Neural crest cell (in vitro differentiated cells): ENCODE measurements at regions not wholly inside any gene's neighbourhood (a gene's known extent, or its start where the extent isn't known, plus 50 kb on each side); places are given as distances from the start of the nearest gene placed in this dataset.

ENCODE experiments used
- DNase-seq: peaks from one replicate; pipeline ENCODE4 v3.0.0; 2021; ENCODE audit warnings: low read depth, mixed read lengths, low spot score
- H3K27ac Mint-ChIP-seq: one replicate; pipeline ENCODE4 v1.8.0; 2021; ENCODE audit warnings: mild to moderate bottlenecking, mixed read lengths; ENCODE audit not compliant: unreplicated experiment
- H3K27me3 Mint-ChIP-seq: 2 replicates; pipeline ENCODE4 v1.8.0; 2021; ENCODE audit warnings: low read depth, mild to moderate bottlenecking, mixed read lengths
- H3K36me3 Mint-ChIP-seq: 2 replicates; pipeline ENCODE4 v1.8.0; 2021; ENCODE audit warnings: low read depth, mild to moderate bottlenecking, mixed read lengths
- H3K4me1 Mint-ChIP-seq: 2 replicates; pipeline ENCODE4 v1.8.0; 2021; ENCODE audit warnings: mixed read lengths
- H3K4me3 Mint-ChIP-seq: one replicate; pipeline ENCODE4 v1.8.0; 2021; ENCODE audit warnings: mild to moderate bottlenecking, mixed read lengths
- H3K9me3 Mint-ChIP-seq: 2 replicates; pipeline ENCODE4 v1.8.0; 2021; ENCODE audit warnings: mixed read lengths
- CTCF ChIP-seq: fragments of 200-600 bp; sonication (generic); conservative IDR thresholded peaks from 2 replicates; pipeline ENCODE4 v1.5.0; 2021; ENCODE audit warnings: antibody characterized with exemption, mild to moderate bottlenecking

- DNase-seq, result no peak
- Mint-ChIP-seq H3K36me3 (no peaks in the 10 kb centered on the region), H3K27ac (no peak overlapping the region), H3K4me3 (no peak overlapping the region), H3K4me1 (peaks cover 35% of the 10 kb centered on the region), H3K27me3 (no peaks in the 10 kb centered on the region), H3K9me3 (no peaks in the 10 kb centered on the region)
- no peak for TF ChIP-seq CTCF
These were observed 104.1 kb downstream of the RIPK4 start for GRCh38 chr21:41662761-41663160.

GRCh38 chr21:41662161-41662560 lies 104.7 kb downstream of the RIPK4 start:
- Mint-ChIP-seq H3K36me3 (no peaks in the 10 kb centered on the region), H3K27ac (no peak overlapping the region), H3K4me1 (peaks cover 40% of the 10 kb centered on the region), H3K4me3 (no peak overlapping the region), H3K9me3 (no peaks in the 10 kb centered on the region), H3K27me3 (no peaks in the 10 kb centered on the region)
- TF ChIP-seq CTCF, result no peak
- DNase-seq, result no peak

GRCh38 chr21:41660748-41661147 lies 106.1 kb downstream of the RIPK4 start:
- DNase-seq, result no peak
- no peak for TF ChIP-seq CTCF
- Mint-ChIP-seq H3K4me1 (peaks cover 40% of the 10 kb centered on the region), H3K27ac (no peak overlapping the region), H3K9me3 (no peaks in the 10 kb centered on the region), H3K36me3 (no peaks in the 10 kb centered on the region), H3K27me3 (no peaks in the 10 kb centered on the region), H3K4me3 (no peak overlapping the region)

- H3K4me3 Mint-ChIP-seq, result no peak overlapping the region
- H3K27me3 Mint-ChIP-seq, result no peaks in the 10 kb centered on the region
- peaks cover 39% of the 10 kb centered on the region for H3K4me1 Mint-ChIP-seq
- DNase-seq, result no peak
- H3K27ac Mint-ChIP-seq, result no peak overlapping the region
- no peaks in the 10 kb centered on the region for H3K36me3 Mint-ChIP-seq
- TF ChIP-seq CTCF, result no peak
- H3K9me3 Mint-ChIP-seq, result peaks cover 3% of the 10 kb centered on the region
These were observed 106.9 kb downstream of the RIPK4 start for GRCh38 chr21:41659791-41660560.

- no peak for DNase-seq
- TF ChIP-seq CTCF, result no peak
- Mint-ChIP-seq H3K27ac (no peak overlapping the region), H3K9me3 (peaks cover 7% of the 10 kb centered on the region), H3K4me1 (peaks cover 24% of the 10 kb centered on the region), H3K4me3 (no peak overlapping the region), H3K27me3 (no peaks in the 10 kb centered on the region), H3K36me3 (no peaks in the 10 kb centered on the region)
These were observed 109.8 kb downstream of the RIPK4 start for GRCh38 chr21:41656946-41657525.
